Sigmoid colon (tissue), 6 donors: ENCODE measurements at regions not wholly inside any gene's neighbourhood (a gene's known extent, or its start where the extent isn't known, plus 50 kb on each side); places are given as distances from the start of the nearest gene placed in this dataset.

Experiments
- DNase-seq: peaks from one replicate; pipeline ENCODE4 v3.0.0-alpha.2; 2019
- H3K27ac ChIP-seq, 4 donors: fragments of 200-600 bp; sonication (generic); one replicate each; pipeline ENCODE4 v1.5.1; 2016 to 2019; ENCODE audit warnings: mild to moderate bottlenecking in 1 of 4
- H3K27me3 ChIP-seq, 3 donors: fragments of 200-600 bp; sonication (generic); one replicate each; pipeline ENCODE4 v1.5.1; 2019; ENCODE audit warnings: mild to moderate bottlenecking in 1 of 3
- H3K36me3 ChIP-seq, 4 donors: fragments of 200-600 bp; sonication (generic); one replicate each; pipeline ENCODE4 v1.5.1; 2016 to 2019
- H3K4me1 ChIP-seq, 4 donors: fragments of 200-600 bp; sonication (generic); one replicate each; pipeline ENCODE4 v1.5.1; 2017 to 2019
- H3K4me3 ChIP-seq, 4 donors: fragments of 200-600 bp; sonication (generic); one replicate each; pipeline ENCODE4 v1.5.1; 2017 to 2019; ENCODE audit warnings: mild to moderate bottlenecking in 2 of 4, moderate library complexity in 1 of 4
- H3K9me3 ChIP-seq, 4 donors: fragments of 200-600 bp in 3 of 4; sonication (generic) in 3 of 4; one replicate each; pipeline versions ENCODE4 v1.5.1 to v1.6.1; 2013 to 2019
- CTCF ChIP-seq, 4 experiments: fragments of 450-650 bp in 3 of 4; fragments of 200-600 bp in 1 of 4; IDR thresholded peaks; one replicate each; pipeline ENCODE4 v1.5.1; 2016 to 2019; ENCODE audit warnings: antibody characterized with exemption in 4 of 4, mild to moderate bottlenecking in 3 of 4, moderate library complexity in 2 of 4
- EP300 ChIP-seq, 4 donors: sonication (generic); formaldehyde crosslinking; IDR thresholded peaks; one replicate each; pipeline ENCODE4 v1.6.1; 2017; ENCODE audit warnings: antibody characterized with exemption in 4 of 4
- POLR2A ChIP-seq, 2 donors: fragments of 450-650 bp; IDR thresholded peaks; one replicate each; pipeline ENCODE4 v1.6.1; 2016; ENCODE audit warnings: antibody characterized with exemption in 2 of 2, mild to moderate bottlenecking in 2 of 2, moderate library complexity in 2 of 2
- POLR2AphosphoS5 ChIP-seq, 4 donors: sonication (generic); formaldehyde crosslinking; IDR thresholded peaks; one replicate each; pipeline ENCODE4 v1.6.1; 2017; ENCODE audit warnings: antibody characterized with exemption in 4 of 4
- WGBS, 2 donors: extraction: QIAGEN DNeasy Blood & Tissue Kit; methylation state at CpG; one replicate each; pipeline ENCODE4 v1.1.7; 2013; 5-methylcytosine and 5-hydroxymethylcytosine counted together
- intact Hi-C: fragments of 100-400 bp; cut with DNase I; formaldehyde crosslinking; loops from one replicate; pipeline ENCODE4 v1.15.1; 2023
- donor health status: healthy with polysubstance abuse.
- donor health status: healthy.

GRCh38 chr4:131288441-131288840, 1860.7 kb upstream of the PCDH10 start:
- Histone ChIP-seq H3K4me1 (no peaks in the 10 kb centered on the region), H3K36me3 (no peaks in the 10 kb centered on the region), H3K27me3 (no peaks in the 10 kb centered on the region), H3K4me3 (no peak overlapping the region), H3K9me3 (no peaks in the 10 kb centered on the region), H3K27ac (no peak overlapping the region)
- no peak for TF ChIP-seq EP300 (IDR thresholded peaks at IDR 0.05)
- intact Hi-C loops, result no loop called here
- no peak for DNase-seq

GRCh38 chr4:131296192-131296591, 1852.9 kb upstream of the PCDH10 start:
- no peaks in the 10 kb centered on the region for H3K9me3 ChIP-seq
- WGBS, 2 donors, result 68 to 86% methylated on average over 1 of the region's 1 CpG
- no peak overlapping the region for H3K4me3 ChIP-seq
- no peak for DNase-seq
- intact Hi-C loops, result no loop called here
- no peak overlapping the region for H3K27ac ChIP-seq
- no peaks in the 10 kb centered on the region for H3K4me1 ChIP-seq
- no peaks in the 10 kb centered on the region for H3K27me3 ChIP-seq
- H3K36me3 ChIP-seq, result no peaks in the 10 kb centered on the region
- TF ChIP-seq POLR2AphosphoS5 (IDR thresholded peaks at IDR 0.05) (no peak), CTCF (IDR thresholded peaks at IDR 0.05) (no peak), EP300 (IDR thresholded peaks at IDR 0.05) (no peak), POLR2A (IDR thresholded peaks at IDR 0.05) (no peak)

- Histone ChIP-seq H3K9me3 (no peaks in the 10 kb centered on the region), H3K4me3 (no peak overlapping the region), H3K4me1 (no peaks in the 10 kb centered on the region), H3K27me3 (no peaks in the 10 kb centered on the region), H3K27ac (no peak overlapping the region), H3K36me3 (no peaks in the 10 kb centered on the region)
- no peak for DNase-seq
- intact Hi-C loops, result no loop called here
- WGBS, 2 donors, result 76 to 86% methylated on average over 4 of the region's 4 CpGs
- TF ChIP-seq CTCF (IDR thresholded peaks at IDR 0.05) (no peak), POLR2AphosphoS5 (IDR thresholded peaks at IDR 0.05) (no peak)
These were observed 1847.0 kb upstream of the PCDH10 start for GRCh38 chr4:131302108-131302507.

GRCh38 chr4:131304686-131305085, 1844.4 kb upstream of the PCDH10 start:
- TF ChIP-seq POLR2A (IDR thresholded peaks at IDR 0.05) (no peak), POLR2AphosphoS5 (IDR thresholded peaks at IDR 0.05) (no peak), EP300 (IDR thresholded peaks at IDR 0.05) (no peak), CTCF (IDR thresholded peaks at IDR 0.05) (no peak)
- Histone ChIP-seq H3K27ac (no peak overlapping the region), H3K9me3 (no peaks in the 10 kb centered on the region), H3K4me3 (no peak overlapping the region), H3K4me1 (no peaks in the 10 kb centered on the region), H3K36me3 (no peaks in the 10 kb centered on the region), H3K27me3 (no peaks in the 10 kb centered on the region)
- intact Hi-C loops, result no loop called here
- WGBS, 2 donors, result 91 to 95% methylated on average over 2 of the region's 2 CpGs
- DNase-seq, result no peak

- H3K27me3 ChIP-seq, result no peaks in the 10 kb centered on the region
- intact Hi-C loops, result no loop called here
- no peak overlapping the region for H3K27ac ChIP-seq
- no peaks in the 10 kb centered on the region for H3K4me1 ChIP-seq
- TF ChIP-seq POLR2AphosphoS5 (IDR thresholded peaks at IDR 0.05), result no peak
- no peak for TF ChIP-seq POLR2A (IDR thresholded peaks at IDR 0.05)
- TF ChIP-seq EP300 (IDR thresholded peaks at IDR 0.05), result no peak
- DNase-seq, result no peak
- H3K36me3 ChIP-seq, result no peaks in the 10 kb centered on the region
- H3K9me3 ChIP-seq, result no peaks in the 10 kb centered on the region
- 88 to 98% methylated on average over 1 of the region's 1 CpG for WGBS, 2 donors
- H3K4me3 ChIP-seq, result no peak overlapping the region
These were observed 1839.5 kb upstream of the PCDH10 start for GRCh38 chr4:131309628-131310027.

GRCh38 chr4:131316086-131316485, 1833.0 kb upstream of the PCDH10 start:
- no peaks in the 10 kb centered on the region for H3K9me3 ChIP-seq
- WGBS, 2 donors, result 61 to 77% methylated on average over 3 of the region's 3 CpGs
- no peaks in the 10 kb centered on the region for H3K36me3 ChIP-seq
- H3K4me3 ChIP-seq, result no peak overlapping the region
- H3K27me3 ChIP-seq, result no peaks in the 10 kb centered on the region
- DNase-seq, result no peak
- H3K4me1 ChIP-seq, result no peaks in the 10 kb centered on the region
- H3K27ac ChIP-seq, result no peak overlapping the region
- intact Hi-C loops, result no loop called here
- TF ChIP-seq CTCF (IDR thresholded peaks at IDR 0.05), result no peak
- TF ChIP-seq POLR2A (IDR thresholded peaks at IDR 0.05), result no peak
- no peak for TF ChIP-seq POLR2AphosphoS5 (IDR thresholded peaks at IDR 0.05)
- no peak for TF ChIP-seq EP300 (IDR thresholded peaks at IDR 0.05)
